GDM1 (cell line): ENCODE measurements at regions not wholly inside any gene's neighbourhood (a gene's known extent, or its start where the extent isn't known, plus 50 kb on each side); places are given as distances from the start of the nearest gene placed in this dataset.

Source experiments
- DNase-seq: peaks from one replicate; lab custom pipeline; 2025; lab: John Stamatoyannopoulos, UW

- no peak for DNase-seq
Measured at GRCh38 chr19:30128211-30128610, 186.2 kb downstream of the URI1 start.

GRCh38 chr19:30130356-30131122 lies 188.5 kb downstream of the URI1 start:
- DNase-seq, result no peak

GRCh38 chr19:30131246-30131645 lies 189.2 kb downstream of the URI1 start:
- DNase-seq, result no peak

GRCh38 chr19:30131722-30132291 lies 189.8 kb downstream of the URI1 start:
- no peak for DNase-seq

GRCh38 chr19:30132343-30133075 lies 190.5 kb downstream of the URI1 start:
- no peak for DNase-seq

GRCh38 chr19:30133803-30134202 lies 191.8 kb downstream of the URI1 start:
- DNase-seq, result no peak

GRCh38 chr19:30135093-30135757 lies 193.2 kb downstream of the URI1 start:
- DNase-seq, result no peak

GRCh38 chr19:30135797-30136196 lies 193.8 kb downstream of the URI1 start:
- no peak for DNase-seq

- no peak for DNase-seq
Measured at GRCh38 chr19:30136611-30137195, 194.7 kb downstream of the URI1 start.

- no peak for DNase-seq
Measured at GRCh38 chr19:30137747-30138146, 195.7 kb downstream of the URI1 start.

- no peak for DNase-seq
Measured at GRCh38 chr19:30144242-30144758, 202.3 kb downstream of the URI1 start.

GRCh38 chr19:30144802-30145201 lies 202.8 kb downstream of the URI1 start:
- DNase-seq, result no peak

- no peak for DNase-seq
Measured at GRCh38 chr19:30145467-30145866, 203.4 kb downstream of the URI1 start.

- DNase-seq, result no peak
Measured at GRCh38 chr19:30146346-30146745, 204.3 kb downstream of the URI1 start.

- no peak for DNase-seq
Measured at GRCh38 chr19:30148039-30148790, 206.2 kb downstream of the URI1 start.

GRCh38 chr19:30148803-30149202 lies 206.8 kb downstream of the URI1 start:
- no peak for DNase-seq

GRCh38 chr19:30149300-30149699 lies 207.3 kb downstream of the URI1 start:
- no peak for DNase-seq

GRCh38 chr19:30150626-30151025 lies 208.6 kb downstream of the URI1 start:
- no peak for DNase-seq

GRCh38 chr19:30151081-30151480 lies 209.0 kb downstream of the URI1 start:
- DNase-seq, result no peak

- DNase-seq, result no peak
Measured at GRCh38 chr19:30152510-30153291, 210.7 kb downstream of the URI1 start.
